Panc1 (cell line): ENCODE measurements at regions not wholly inside any gene's neighbourhood (a gene's known extent, or its start where the extent isn't known, plus 50 kb on each side); places are given as distances from the start of the nearest gene placed in this dataset.

Experiments
- POLR2AphosphoS5 ChIP-seq: IDR thresholded peaks from 2 replicates; pipeline ENCODE4 v1.6.1; 2012; ENCODE audit warnings: mild to moderate bottlenecking, low read depth, low read length, moderate library complexity
- SIN3A ChIP-seq: IDR thresholded peaks from 2 replicates; pipeline ENCODE4 v1.6.1; 2012; ENCODE audit warnings: low read depth, mild to moderate bottlenecking, low read length, moderate library complexity, borderline replicate concordance; ENCODE audit not compliant: insufficient read depth
- TCF7L2 ChIP-seq: IDR thresholded peaks from 2 replicates; pipeline ENCODE4 v1.6.1; 2011; ENCODE audit warnings: mild to moderate bottlenecking, low read depth, low read length, inconsistent platforms
- TF ChIP-seq, protein P1 (sequence below): fragments of 450-650 bp; IDR thresholded peaks from 2 replicates; pipeline ENCODE4 v1.5.1; 2017; ENCODE audit warnings: mild to moderate bottlenecking
- TF ChIP-seq, protein P2 (sequence below), 2 experiments: IDR thresholded peaks; 2 replicates each; pipeline ENCODE4 v1.6.1; 2011 to 2012; ENCODE audit warnings: low read depth in 2 of 2, control low read depth in 1 of 2, low read length in 1 of 2, mild to moderate bottlenecking in 1 of 2, moderate library complexity in 1 of 2; ENCODE audit not compliant: insufficient read depth in 1 of 2

DNA sequence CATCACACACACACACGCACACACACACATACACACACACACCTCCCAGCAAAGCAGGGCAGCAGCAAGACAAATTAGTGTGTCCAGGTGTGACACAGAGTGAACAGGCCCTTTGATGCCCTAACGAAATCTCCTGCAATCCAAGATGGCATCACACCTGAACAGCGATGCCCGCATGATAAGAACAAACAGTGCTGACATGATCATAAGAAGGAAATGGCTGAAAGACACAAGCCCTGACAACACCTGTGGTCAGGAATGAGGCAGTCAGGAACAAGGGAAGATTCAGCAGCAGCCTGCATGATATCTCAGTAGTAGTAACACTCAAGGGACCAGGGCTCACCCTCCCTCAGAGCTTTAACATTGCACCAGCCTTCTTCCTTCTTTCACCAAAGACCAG lies 156.9 kb downstream of the FAXC start:
- TF ChIP-seq, protein P1, sequence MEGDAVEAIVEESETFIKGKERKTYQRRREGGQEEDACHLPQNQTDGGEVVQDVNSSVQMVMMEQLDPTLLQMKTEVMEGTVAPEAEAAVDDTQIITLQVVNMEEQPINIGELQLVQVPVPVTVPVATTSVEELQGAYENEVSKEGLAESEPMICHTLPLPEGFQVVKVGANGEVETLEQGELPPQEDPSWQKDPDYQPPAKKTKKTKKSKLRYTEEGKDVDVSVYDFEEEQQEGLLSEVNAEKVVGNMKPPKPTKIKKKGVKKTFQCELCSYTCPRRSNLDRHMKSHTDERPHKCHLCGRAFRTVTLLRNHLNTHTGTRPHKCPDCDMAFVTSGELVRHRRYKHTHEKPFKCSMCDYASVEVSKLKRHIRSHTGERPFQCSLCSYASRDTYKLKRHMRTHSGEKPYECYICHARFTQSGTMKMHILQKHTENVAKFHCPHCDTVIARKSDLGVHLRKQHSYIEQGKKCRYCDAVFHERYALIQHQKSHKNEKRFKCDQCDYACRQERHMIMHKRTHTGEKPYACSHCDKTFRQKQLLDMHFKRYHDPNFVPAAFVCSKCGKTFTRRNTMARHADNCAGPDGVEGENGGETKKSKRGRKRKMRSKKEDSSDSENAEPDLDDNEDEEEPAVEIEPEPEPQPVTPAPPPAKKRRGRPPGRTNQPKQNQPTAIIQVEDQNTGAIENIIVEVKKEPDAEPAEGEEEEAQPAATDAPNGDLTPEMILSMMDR = no peak
- TF ChIP-seq POLR2AphosphoS5 = no peak
- no peak for TF ChIP-seq SIN3A
- TF ChIP-seq, protein P2, sequence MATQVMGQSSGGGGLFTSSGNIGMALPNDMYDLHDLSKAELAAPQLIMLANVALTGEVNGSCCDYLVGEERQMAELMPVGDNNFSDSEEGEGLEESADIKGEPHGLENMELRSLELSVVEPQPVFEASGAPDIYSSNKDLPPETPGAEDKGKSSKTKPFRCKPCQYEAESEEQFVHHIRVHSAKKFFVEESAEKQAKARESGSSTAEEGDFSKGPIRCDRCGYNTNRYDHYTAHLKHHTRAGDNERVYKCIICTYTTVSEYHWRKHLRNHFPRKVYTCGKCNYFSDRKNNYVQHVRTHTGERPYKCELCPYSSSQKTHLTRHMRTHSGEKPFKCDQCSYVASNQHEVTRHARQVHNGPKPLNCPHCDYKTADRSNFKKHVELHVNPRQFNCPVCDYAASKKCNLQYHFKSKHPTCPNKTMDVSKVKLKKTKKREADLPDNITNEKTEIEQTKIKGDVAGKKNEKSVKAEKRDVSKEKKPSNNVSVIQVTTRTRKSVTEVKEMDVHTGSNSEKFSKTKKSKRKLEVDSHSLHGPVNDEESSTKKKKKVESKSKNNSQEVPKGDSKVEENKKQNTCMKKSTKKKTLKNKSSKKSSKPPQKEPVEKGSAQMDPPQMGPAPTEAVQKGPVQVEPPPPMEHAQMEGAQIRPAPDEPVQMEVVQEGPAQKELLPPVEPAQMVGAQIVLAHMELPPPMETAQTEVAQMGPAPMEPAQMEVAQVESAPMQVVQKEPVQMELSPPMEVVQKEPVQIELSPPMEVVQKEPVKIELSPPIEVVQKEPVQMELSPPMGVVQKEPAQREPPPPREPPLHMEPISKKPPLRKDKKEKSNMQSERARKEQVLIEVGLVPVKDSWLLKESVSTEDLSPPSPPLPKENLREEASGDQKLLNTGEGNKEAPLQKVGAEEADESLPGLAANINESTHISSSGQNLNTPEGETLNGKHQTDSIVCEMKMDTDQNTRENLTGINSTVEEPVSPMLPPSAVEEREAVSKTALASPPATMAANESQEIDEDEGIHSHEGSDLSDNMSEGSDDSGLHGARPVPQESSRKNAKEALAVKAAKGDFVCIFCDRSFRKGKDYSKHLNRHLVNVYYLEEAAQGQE (IDR thresholded peaks at IDR 0.05; ENCODE audit: insufficient read depth in 1 of 2, low read depth in 2 of 2, low read length in 1 of 2) = no peak
- TF ChIP-seq TCF7L2 = no peak
